Activated CD4-positive, alpha-beta T cell treated with anti-CD3 and anti-CD28 coated beads for 1 hour (primary cell): ENCODE measurements at regions not wholly inside any gene's neighbourhood (a gene's known extent, or its start where the extent isn't known, plus 50 kb on each side); places are given as distances from the start of the nearest gene placed in this dataset.

Experiments
- DNase-seq: peaks from one replicate; pipeline ENCODE4 v3.0.0-alpha.2; 2020

DNA sequence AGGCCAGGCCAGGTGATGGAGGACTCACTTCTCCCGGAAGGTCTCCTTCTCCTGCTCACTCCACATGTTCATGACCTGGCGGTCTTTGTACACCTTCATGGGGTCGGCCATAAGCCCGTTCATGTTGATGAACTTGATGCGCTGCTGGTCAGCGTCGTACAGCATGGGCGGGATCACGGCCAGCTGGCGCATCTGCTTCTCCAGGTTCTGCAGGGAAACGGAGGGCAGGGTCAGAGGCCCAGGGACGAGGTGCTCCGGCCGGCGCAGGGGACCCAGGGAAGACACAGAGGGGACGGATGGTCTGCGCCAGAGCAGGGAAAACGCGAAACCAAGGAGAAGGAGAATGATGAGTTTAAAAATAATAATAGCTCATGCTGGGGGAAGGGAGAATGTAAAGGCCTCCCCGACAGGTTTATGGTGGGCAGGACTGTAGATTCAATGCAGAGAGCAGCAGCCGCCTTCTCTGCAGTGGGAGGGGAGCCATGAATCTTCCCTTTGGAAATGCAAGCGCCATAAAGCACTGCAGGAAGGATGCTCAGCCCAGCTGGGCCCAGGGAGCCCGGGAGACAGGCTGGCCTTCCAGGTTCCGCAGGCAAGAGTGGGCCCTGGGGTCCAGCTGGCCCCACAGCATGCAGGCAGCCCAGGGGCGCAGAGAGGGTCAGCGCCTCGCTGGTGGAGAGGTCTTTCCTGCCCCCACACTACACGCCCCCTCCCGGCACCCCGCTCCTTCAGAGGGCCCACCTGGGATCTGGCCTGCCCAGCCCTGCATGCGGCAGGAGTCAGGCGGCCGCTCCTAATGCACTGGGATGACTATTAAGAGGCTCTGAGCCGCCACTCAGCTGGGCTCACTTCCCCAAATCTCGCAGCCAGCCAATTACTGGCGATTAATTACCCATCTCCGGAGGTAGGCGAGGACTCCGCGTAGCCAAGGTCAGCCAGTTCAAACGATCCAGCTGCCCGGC, 132.0 kb downstream of the RFLNA start:
- no peak for DNase-seq

DNA sequence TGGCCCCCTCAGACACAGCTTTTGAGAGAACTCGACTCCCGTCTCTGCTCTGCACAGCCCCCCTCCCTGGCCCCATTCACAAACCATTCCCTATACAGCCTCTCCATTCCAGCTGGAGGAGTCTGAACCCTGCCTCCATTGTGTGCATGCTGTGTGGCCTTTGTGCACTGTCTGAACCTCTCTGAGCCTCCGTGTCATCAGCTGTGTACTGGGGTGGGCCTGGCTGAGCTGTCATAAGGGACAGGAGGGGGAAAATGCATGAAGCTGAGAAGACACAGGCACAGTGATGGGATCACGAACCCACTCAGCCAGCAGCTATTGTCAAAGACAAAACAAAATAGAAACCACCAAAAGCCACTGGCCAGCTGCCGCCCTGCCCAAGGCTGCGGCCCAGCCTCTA, 130.8 kb downstream of the RFLNA start:
- DNase-seq = no peak

DNA sequence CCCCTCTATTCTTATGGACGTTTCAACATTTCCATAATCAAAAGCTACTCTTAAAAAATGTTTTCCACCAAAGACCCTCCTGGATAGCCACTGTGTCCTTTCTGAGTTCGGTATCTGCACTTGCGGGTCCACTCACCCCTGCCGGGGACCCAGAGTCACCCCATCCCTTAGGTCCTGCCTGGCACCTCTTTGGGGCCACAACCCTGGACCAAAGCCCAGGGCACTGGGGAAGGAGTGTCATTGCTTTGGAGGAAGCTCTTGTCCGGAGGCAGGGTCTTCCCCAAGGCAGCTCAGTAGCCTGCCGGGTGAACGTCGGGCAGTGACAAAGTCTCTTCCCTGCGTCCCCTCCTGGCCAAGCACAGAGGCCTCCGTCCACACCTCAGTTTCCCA, 129.6 kb downstream of the RFLNA start:
- no peak for DNase-seq

DNA sequence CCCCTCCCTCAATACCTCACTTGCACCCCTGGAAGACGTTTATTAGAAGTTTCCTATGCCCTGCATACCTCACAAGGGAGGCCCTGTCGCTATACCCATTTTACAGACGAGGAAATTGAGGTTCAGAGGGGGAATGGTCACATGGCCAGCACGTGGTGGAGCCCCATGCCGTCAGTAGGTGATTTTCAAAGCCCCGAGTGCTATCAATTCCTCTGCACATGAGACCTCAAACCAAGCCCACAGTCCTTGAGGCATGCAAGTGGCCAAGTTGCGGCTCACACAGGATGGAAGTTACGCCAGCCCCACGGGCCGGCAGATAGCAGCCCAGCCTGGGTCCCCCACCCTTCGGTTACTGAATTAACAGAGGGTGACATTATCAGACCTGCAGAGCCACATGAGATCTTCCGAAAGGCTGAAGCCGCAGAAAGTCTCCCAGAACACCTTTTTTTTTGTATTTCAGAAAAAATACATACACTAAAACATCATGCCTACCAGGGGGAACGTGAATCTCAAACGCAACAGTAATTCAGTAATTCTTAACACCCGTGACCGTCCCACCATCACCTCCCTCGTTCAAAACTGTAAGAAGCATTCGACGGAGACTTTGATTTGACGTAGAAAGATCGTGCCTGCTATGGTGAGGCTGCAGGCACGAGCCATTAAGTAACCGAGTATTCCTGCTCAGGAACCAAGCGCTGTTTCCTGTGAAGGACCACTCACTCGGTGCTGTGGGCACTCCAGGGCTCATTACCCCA, 129.0 kb downstream of the RFLNA start:
- DNase-seq = no peak

DNA sequence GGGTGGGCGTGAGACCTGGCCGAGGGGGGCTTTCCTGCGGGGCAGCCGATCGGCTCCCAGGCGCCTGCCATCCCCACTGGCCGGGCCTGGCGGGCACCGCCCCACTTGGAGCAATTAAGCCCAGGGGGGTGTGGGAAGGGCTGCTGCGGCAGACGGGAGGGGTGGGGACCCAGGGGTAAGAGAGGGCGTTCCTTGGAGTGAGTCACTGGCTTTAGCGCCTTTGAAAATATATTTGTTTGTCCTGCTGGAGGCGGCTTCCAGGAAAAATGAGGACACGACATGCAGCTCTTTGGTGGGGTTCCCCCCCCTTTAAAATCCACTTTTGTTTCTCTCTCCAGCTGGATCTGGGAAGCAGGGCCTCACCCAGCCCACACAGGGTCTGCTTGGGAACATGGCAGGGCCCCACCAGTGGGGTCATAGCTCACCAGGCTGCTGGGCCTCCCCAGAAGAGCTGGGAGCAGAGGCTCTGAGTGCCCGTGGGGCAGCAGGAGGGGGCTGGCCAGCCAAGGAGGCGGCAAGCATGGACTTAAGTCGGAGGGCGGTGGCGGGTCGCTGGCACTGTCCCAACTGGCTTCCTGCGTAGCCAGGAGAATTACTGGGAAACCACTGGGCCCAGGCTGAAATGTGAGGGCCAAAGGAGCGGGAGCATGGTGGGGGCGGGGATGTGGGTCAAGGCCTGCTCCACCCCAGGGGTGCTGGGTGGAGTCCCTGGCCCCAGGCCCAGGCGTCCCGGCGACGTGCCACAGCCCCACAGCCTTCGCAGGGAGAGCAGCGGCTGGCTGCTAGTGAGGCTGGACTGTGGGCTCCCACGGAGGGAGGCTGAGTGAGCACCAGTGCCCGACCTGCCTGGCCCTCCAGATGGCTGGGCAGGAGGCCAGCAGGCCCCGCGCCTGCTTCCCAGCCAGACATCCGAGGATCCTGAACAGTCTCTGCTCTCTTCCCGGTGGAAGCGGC, 128.0 kb downstream of the RFLNA start:
- no peak for DNase-seq

DNA sequence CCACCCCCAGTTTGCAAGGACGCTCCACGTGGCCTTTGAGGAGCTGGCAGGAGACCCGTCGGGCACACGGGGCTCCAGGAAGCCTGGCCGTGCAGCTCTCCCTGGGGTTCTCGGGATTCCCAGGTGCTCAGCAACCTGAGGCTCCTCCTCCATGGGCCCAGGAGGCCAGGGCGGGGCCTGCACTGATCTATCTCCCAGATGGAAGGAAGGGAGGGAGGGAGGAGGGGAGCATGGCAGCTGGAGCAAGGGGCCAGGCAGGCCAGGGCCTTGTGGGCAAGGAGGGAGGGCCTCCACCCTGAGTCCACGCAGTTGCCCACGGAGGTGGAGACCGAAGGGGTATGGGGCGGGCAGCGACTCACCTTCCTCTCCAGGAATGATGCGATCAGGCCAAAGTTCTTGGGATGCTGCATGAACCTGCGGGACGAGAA, 127.3 kb downstream of the RFLNA start:
- DNase-seq = no peak

DNA sequence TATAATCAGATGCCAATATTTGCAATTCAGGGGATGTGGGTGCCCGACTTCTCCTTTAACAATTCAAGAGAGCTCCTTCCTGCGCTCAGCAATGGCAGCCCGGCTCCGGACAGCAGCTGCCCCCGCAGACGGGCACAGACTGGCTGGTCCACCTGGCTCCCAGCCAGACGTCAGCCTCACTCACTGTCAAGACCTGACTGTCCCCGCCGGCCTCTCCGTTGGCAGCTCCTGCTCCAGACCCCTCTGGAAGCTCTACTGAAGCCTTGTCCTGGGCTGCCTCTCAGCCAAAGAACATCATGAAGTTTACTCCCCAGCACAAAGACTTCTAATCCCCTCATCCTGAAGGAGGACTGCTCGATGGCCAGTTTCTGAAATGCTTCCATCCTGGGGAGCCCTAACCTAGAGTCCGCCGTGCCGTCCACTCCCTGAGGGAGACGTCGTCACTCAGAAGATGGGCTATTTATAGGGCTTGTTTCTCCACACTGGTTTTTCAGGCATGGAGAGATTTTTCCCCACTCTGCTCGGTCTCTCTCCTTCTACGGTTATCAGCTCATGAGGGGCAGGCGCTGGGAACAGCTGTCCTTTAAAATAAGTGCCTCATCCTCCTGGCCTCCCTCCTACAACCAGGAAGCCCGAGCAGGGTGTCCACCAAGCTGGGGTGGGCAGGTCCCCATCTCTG, 126.2 kb downstream of the RFLNA start:
- DNase-seq = no peak

DNA sequence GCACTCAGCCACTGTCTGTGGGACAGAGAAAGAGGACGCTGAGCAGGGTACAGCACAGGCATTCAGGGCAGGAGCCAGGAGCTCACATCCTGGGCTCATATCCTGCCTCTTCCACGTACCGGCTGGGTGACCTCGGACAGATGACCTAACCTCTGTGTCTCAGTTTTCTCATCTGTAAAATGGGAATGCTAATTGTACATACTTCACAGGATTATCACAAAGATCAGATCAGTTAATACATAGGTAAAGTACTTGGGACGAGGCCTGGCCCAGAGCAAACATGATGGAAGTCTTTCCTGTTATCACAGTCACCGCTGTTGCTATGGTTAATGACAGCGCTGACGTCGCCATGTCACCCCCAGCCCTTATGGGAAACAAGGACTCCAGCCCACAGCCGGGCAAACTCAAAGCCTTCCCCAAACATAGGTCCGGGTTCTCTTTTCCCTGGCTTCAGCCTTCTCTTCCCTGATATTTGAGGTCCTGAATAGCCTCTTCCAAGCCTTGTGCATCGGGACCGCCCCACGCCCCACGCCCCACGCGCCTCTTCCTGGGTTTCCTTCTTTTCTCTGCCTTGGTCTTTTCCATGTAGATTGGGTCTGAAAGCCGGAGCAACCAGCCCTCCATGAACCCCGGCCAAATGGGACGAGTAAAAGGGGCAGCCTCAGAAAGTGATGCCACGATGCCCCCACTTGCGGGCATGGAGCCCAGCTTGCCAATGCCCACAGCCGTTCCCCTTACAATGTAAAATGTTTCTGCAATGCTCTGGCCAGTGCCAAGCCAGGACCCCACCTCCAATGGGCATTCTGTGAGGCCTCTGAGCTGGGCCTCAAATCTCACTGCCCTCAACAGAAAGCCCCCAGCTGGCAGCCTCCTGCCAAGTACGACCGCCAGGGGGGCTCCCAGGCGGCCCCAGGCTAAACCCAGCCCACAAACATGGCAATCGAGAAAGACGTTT, 125.4 kb downstream of the RFLNA start:
- no peak for DNase-seq

DNA sequence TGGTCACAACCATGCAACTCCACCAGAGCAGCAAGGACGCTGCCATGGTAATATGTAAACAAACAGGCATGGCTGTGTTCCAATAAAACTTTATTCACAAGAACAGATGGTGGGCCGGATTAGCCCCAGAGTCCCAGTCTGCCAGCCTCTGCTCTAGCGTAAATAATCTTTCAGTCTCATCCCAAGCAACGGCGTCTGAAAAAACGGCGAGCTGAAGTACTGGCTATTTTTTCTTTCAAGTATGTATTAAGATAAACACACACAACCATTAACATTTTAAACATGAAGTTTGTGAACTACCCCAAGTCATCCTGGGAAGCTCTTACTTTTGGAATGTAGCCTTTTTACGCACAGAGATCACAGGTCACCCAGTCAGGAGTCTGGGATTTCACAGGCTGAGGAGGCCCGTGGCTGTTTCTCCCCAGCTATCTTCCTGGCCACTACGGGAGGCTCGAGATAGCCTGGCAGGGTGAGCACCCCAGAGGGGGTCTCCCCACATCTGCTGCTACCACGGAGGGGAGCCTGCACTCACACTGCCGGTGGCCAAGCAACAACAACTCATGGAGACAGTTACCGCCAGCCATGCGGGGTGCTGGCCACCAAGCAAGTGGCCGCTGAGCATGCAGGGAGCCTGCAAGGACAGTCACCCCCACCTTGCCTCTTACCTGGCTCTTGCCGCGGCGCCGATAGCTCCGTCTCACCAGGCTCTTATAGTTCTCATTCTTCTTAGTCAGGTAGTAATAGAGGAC, 124.6 kb downstream of the RFLNA start:
- DNase-seq = no peak

DNA sequence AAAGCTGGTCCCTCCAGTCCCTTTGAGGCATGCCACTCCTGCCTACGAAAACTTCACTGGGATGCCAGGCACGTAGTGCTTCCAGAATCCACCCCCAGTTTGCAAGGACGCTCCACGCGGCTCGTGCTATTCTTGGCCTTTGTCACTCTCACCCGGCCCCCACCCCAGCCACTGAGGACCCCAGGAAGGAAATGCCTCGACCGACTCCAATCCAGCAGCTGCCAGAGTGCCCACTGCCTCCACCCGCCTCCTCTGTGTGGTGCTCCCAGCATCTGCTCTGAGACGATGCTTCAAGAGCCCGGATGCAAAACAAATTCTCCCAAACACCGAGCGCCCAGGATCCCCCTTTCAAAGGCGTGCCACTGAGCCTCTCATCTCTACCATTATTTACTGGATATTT, 123.9 kb downstream of the RFLNA start:
- DNase-seq = no peak

DNA sequence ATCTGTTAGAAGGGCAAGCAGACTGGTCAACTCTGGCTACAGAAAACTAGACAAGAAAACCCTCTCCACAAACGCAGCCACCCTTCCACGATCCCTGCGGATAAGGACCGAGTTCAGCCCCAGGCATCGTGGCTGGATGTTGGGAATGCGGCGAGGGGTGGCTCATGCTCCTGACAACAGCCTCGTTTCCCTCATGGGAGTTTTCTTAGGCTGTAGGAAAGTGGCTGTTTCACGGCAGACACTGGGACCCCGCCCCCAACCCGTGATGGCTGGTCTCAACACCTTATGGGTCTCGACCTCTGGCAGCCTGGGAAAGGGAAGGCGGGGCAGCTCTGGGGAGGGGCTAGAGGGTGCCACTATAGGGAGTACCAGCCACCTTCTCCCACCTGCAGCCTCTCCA, 123.3 kb downstream of the RFLNA start:
- no peak for DNase-seq

DNA sequence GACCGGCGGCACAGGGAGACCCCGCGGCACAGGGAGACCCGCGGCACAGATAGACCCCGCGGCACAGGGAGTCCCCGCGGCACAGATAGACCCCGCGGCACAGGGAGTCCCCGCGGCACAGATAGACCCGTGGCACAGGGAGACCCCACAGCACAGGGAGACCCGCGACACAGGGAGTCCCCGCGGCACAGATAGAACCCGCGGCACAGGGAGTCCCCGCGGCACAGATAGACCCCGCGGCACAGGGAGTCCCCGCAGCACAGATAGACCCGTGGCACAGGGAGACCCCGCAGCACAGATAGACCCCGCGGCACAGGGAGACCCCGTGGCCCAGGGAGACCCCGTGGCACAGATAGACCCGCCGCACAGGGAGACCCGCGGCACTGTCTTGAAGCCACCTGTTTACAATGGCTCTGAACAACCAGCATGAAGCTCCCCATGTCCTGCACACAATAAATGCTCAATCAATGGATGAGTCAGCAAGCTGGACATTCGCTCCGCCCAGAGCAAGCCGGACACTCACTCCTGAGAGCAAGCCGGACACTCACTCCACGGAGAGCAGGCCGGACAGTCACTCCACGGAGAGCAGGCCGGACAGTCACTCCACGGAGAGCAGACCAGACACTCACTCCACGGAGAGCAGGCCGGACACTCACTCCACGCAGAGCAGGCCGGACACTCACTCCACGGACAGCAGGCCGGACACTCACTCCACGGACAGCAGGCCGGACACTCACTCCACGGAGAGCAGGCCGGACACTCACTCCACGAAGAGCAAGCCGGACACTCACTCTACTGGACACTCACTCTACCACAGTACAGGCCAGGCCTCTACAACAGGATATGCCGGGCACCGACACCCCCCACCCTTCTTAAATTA, 121.9 kb downstream of the RFLNA start:
- no peak for DNase-seq

DNA sequence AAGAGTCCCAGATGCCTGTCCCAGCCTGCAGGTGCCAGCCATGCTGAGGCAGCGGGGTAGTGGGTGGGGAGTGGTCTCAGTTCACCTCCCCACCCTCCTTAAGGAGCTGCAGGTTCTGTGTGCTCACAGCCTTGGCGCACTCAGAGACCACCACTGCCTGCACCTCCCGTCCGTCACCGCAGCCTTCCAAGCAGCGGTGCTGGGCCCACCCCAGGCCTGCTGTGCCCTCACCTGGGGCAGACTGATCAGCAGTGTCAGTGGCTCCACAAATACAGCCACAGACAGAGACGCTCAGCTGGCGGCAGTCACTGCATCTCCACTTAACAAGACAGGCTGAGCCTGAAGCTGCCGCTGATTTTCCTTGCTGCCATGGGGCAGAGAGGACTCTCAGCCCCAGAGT, 120.2 kb downstream of the RFLNA start:
- no peak for DNase-seq

DNA sequence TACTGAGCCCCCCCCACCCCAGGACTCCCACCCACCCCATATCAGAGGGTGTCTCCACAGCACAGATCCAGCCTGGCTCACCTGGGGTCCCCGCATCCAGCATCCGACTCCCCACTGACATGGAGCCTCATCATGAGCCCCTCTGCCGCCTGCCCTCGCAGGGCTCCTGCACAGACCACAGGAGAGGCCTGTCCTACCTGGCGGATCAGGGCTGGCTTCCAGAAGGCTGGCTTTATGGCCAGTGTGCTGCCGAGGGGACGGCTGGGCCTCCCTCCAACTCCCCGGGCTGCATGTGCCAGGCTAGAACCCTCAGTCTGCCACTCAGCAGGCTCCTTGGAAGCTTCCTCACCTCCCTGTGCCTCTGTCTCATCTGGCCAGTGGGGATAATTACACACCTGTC, 119.0 kb downstream of the RFLNA start:
- DNase-seq = no peak

DNA sequence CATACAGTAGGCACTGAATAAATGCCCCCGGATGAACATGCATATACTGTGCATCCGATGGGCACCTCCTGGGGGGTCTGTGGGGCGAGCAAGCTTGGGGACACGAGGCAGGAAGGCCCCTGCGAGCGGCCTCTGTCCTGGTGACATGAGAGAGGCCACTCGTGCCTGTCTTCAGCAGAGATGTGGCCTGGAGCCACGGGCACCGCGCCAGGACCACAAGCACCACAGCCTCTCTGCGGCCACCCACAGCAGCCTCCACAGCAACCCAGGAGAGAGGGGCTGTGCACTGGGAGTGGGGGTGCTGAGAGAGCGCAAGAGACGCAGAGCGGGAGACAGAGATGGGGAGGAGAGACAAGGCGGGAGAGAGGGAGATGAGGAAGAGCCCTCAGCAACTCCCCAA, 118.5 kb downstream of the RFLNA start:
- no peak for DNase-seq

DNA sequence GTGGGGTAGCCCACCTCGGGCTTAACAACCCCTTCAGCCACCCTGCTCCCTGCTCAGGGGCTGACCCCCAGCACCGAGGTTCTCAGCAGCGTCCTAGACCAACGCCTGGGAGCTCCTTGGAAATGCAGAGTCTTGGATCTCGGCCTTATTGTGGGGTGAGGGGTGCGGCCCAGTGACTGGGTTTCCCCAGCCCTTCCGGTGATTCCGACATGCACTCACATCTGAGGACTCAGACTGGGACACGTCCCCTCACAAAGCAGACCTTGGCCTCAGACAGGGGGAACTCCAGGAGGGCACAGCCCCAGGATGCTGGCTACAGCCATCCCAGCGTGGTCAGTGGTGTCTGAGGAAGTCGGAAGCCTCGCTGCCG, 117.7 kb downstream of the RFLNA start:
- DNase-seq = no peak

DNA sequence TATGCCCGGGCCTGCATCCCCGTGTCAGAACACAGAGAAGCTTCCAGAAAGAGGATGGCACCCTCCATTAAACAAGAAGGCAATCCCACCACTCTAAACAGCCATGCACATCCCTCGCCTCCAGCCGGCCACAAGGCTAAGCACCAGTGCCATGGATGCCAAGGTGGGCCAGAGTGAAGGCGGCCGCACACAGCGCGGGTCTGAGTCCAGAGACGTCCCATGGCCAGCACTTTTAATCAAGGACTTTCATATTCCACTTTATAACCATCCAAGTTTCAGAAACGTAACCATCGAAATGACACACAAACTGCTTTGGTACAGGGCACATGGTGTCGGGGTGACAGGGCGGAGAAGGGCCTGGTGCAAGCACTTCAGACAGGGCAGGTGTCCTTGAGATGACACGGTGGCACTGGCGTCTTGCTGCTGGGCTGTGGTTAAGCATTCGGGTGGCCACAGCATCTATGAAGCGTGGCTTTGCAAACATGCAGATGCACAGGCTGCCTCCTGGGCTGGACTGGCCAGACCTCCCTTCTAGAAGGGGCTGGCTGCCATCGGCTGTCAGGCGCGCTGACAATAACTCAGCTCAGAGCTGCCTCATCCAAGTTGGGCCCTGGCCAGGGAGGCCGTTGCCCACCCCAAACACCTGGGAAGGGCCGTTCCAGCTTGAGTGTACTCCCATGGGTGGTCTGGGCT, 117.2 kb downstream of the RFLNA start:
- no peak for DNase-seq

DNA sequence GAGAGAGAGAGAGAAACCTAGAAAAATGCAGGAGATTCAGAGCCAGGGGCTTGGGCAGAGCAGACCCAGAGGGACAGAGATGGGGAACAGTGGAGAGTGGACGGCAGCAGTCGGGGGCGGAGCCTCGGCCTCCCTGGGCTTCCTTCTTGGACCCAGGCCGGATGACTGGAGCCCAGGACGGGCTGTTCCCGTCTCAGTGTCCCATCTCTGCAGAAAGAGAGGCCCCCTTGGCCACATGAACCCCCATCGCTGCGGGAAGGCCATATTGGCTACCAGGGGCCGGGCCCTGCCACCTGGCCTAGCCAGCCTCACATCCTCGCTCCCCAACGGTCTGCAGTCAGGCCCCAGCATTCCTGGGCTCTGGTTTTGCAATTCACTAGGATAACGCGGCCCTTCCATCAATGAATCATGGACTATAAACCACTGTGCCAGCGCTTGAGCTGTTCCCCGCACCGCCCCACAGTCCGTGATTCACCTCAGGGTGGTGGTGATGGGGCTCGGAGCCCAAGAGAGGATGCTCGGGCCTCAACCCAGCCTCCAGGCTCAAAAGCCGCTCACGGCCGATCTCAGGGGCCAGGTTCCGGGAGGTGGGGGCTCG, 116.5 kb downstream of the RFLNA start:
- DNase-seq = no peak
